ENCODE measurements at regions not wholly inside any gene's neighbourhood (a gene's known extent, or its start where the extent isn't known, plus 50 kb on each side); places are given as distances from the start of the nearest gene placed in this dataset.

GRCh38 chr3:177473903-177474302 is 276.6 kb upstream of the TBL1XR1 start:
- no peak for ATAC-seq
- TF ChIP-seq PATZ1 (CRISPR knock-in tag; IDR thresholded peaks at IDR 0.05; ENCODE audit: borderline replicate concordance): no peak
- no peak for TF ChIP-seq ZNF8 (CRISPR knock-in tag; IDR thresholded peaks at IDR 0.05)
- no peak for TF ChIP-seq ISL1 (CRISPR knock-in tag; IDR thresholded peaks at IDR 0.05)
- no peak for TF ChIP-seq ESRRG (CRISPR knock-in tag; IDR thresholded peaks at IDR 0.05)
- TF ChIP-seq CSDC2 (CRISPR knock-in tag; IDR thresholded peaks at IDR 0.05): no peak
- TF ChIP-seq OSR1 (CRISPR knock-in tag; IDR thresholded peaks at IDR 0.05): no peak
- TF ChIP-seq POU6F1 (CRISPR knock-in tag; IDR thresholded peaks at IDR 0.05; ENCODE audit: borderline replicate concordance, low read depth): no peak
- TF ChIP-seq ZC3H10 (CRISPR knock-in tag; IDR thresholded peaks at IDR 0.05): no peak
- TF ChIP-seq TOX (CRISPR knock-in tag; IDR thresholded peaks at IDR 0.05; ENCODE audit: borderline replicate concordance): no peak
- no peak for TF ChIP-seq ZNF565 (CRISPR knock-in tag; conservative IDR thresholded peaks at IDR 0.05; ENCODE audit: low read depth)
- no peak for TF ChIP-seq RARB (CRISPR knock-in tag; IDR thresholded peaks at IDR 0.05)
- no peak for TF ChIP-seq CSRNP3 (CRISPR knock-in tag; IDR thresholded peaks at IDR 0.05)
- TF ChIP-seq CREB5 (CRISPR knock-in tag; IDR thresholded peaks at IDR 0.05; ENCODE audit: low read depth): no peak
- no peak for TF ChIP-seq TCF4 (CRISPR knock-in tag; IDR thresholded peaks at IDR 0.05; ENCODE audit: borderline replicate concordance)
- no peak for TF ChIP-seq ZFP3 (CRISPR knock-in tag; IDR thresholded peaks at IDR 0.05)
- no peak for TF ChIP-seq TSHZ2 (CRISPR knock-in tag; IDR thresholded peaks at IDR 0.05)
- no peak for TF ChIP-seq GLIS3 (CRISPR knock-in tag; IDR thresholded peaks at IDR 0.05)
- TF ChIP-seq ARNTL (CRISPR knock-in tag; IDR thresholded peaks at IDR 0.05; ENCODE audit: borderline replicate concordance, low read depth): no peak
- no peak for TF ChIP-seq PPARA (CRISPR knock-in tag; IDR thresholded peaks at IDR 0.05; ENCODE audit: borderline replicate concordance)
- TF ChIP-seq SNAI2 (CRISPR knock-in tag; IDR thresholded peaks at IDR 0.05): no peak

- no peak for ATAC-seq
- TF ChIP-seq ESRRG (CRISPR knock-in tag; IDR thresholded peaks at IDR 0.05) (no peak), CSRNP3 (CRISPR knock-in tag; IDR thresholded peaks at IDR 0.05) (no peak), POU6F1 (CRISPR knock-in tag; IDR thresholded peaks at IDR 0.05; ENCODE audit: borderline replicate concordance, low read depth) (no peak), PATZ1 (CRISPR knock-in tag; IDR thresholded peaks at IDR 0.05; ENCODE audit: borderline replicate concordance) (no peak), RARB (CRISPR knock-in tag; IDR thresholded peaks at IDR 0.05) (no peak), TCF4 (CRISPR knock-in tag; IDR thresholded peaks at IDR 0.05; ENCODE audit: borderline replicate concordance) (no peak), CSDC2 (CRISPR knock-in tag; IDR thresholded peaks at IDR 0.05) (no peak)
These were observed 277.5 kb upstream of the TBL1XR1 start for GRCh38 chr3:177474652-177475355.

Measured in SK-N-SH treated with all-trans-retinoic acid at 6 μM for 48 hours (cell line).